Stimulated activated naive CD4-positive, alpha-beta T cell treated with Interleukin-2 at 50 U/mL for 16 hours (primary cell): ENCODE measurements at regions not wholly inside any gene's neighbourhood (a gene's known extent, or its start where the extent isn't known, plus 50 kb on each side); places are given as distances from the start of the nearest gene placed in this dataset.

Experiments used
- DNase-seq: peaks from one replicate; lab custom pipeline; 2025; lab: John Stamatoyannopoulos, UW

GRCh38 chrX:110432091-110432905 lies 73.7 kb downstream of the RTL9 start:
- DNase-seq, result no peak

- DNase-seq, result no peak
Observed at GRCh38 chrX:110432906-110433215, 74.2 kb downstream of the RTL9 start.

GRCh38 chrX:110435196-110435595 lies 76.5 kb downstream of the RTL9 start:
- DNase-seq, result no peak

- no peak for DNase-seq
Observed at GRCh38 chrX:110436523-110436922, 77.9 kb downstream of the RTL9 start.

GRCh38 chrX:110437686-110438085 lies 79.0 kb downstream of the RTL9 start:
- DNase-seq, result no peak

GRCh38 chrX:110440016-110440805 lies 81.6 kb downstream of the RTL9 start:
- DNase-seq, result no peak

- DNase-seq, result no peak
Observed at GRCh38 chrX:110442635-110443034, 84.0 kb downstream of the RTL9 start.

GRCh38 chrX:110444996-110445395 lies 86.3 kb downstream of the RTL9 start:
- no peak for DNase-seq

- no peak for DNase-seq
Observed at GRCh38 chrX:110448459-110448858, 89.8 kb downstream of the RTL9 start.

GRCh38 chrX:110449312-110449711 lies 90.7 kb downstream of the RTL9 start:
- DNase-seq, result no peak

- DNase-seq, result peak; percentile 17
Observed at GRCh38 chrX:110450050-110450449, 91.4 kb downstream of the RTL9 start.

- DNase-seq, result no peak
Observed at GRCh38 chrX:110454336-110454735, 95.7 kb downstream of the RTL9 start.

- DNase-seq, result no peak
Observed at GRCh38 chrX:110462957-110463356, 104.3 kb downstream of the RTL9 start.

GRCh38 chrX:110466790-110467189 lies 108.1 kb downstream of the RTL9 start:
- no peak for DNase-seq

- DNase-seq, result no peak
Observed at GRCh38 chrX:110472265-110472664, 113.6 kb downstream of the RTL9 start.

GRCh38 chrX:110477593-110478228 lies 119.1 kb downstream of the RTL9 start:
- DNase-seq, result no peak

GRCh38 chrX:110491846-110492620 lies 133.4 kb downstream of the RTL9 start:
- no peak for DNase-seq

GRCh38 chrX:110504947-110505346 lies 146.3 kb downstream of the RTL9 start:
- DNase-seq, result no peak

- no peak for DNase-seq
Observed at GRCh38 chrX:110509755-110510532, 151.3 kb downstream of the RTL9 start.

GRCh38 chrX:110511238-110511637 lies 152.6 kb downstream of the RTL9 start:
- DNase-seq, result no peak

GRCh38 chrX:110512341-110512740 lies 153.7 kb downstream of the RTL9 start:
- no peak for DNase-seq
